ENCODE measurements at regions not wholly inside any gene's neighbourhood (a gene's known extent, or its start where the extent isn't known, plus 50 kb on each side); places are given as distances from the start of the nearest gene placed in this dataset.

DNA sequence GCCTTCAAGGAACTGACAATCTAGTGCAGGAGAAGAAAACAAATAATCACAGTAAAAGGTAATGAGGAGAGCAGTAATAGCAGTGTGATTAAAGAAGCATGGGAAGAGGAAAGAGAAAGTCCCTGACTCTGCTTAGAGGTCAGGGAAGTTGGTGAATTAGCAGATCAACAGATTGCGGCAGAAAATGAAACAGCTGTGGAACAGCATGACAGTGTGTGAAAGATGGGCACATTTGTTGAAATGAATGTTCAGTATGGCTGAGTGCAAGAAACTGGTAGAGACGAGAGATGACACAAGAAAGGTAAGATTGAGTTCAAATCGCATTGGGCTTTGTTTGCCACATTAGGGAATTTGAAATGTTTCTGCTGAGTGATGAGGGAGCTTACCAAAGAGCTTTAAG is 63.7 kb upstream of the RASSF8 start:
- no peak for DNase-seq
- TF ChIP-seq GATA1 (IDR thresholded peaks at IDR 0.05; ENCODE audit: low read depth, low read length) (no peak), POLR2A (IDR thresholded peaks at IDR 0.05; ENCODE audit: low read length) (no peak)

DNA sequence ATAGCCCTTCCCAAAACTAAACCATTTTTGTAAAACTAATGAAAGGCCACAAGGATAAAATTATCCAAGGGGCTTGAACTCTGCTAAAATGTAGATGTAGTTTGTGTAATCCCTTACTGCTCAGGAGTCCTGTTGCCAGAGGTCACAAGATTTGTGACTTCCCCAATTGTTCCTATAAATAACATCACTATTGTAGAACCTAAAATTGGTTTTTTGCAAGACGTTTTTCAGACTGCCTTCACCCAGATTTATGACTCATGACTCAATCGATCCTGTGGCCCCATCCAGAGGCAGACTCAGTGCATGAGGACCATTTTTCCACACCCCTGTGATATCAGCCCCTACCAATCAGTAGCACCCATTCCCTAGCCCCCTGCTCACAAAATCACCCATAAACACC is 61.5 kb upstream of the RASSF8 start:
- TF ChIP-seq POLR2A (IDR thresholded peaks at IDR 0.05; ENCODE audit: low read length) (no peak), GATA1 (IDR thresholded peaks at IDR 0.05; ENCODE audit: low read depth, low read length) (no peak)
- DNase-seq = no peak

- TF ChIP-seq GATA1 (IDR thresholded peaks at IDR 0.05; ENCODE audit: low read depth, low read length) = no peak
- no peak for DNase-seq
These were observed 54.8 kb upstream of the RASSF8 start for GRCh38 chr12:25903603-25904245.

DNA sequence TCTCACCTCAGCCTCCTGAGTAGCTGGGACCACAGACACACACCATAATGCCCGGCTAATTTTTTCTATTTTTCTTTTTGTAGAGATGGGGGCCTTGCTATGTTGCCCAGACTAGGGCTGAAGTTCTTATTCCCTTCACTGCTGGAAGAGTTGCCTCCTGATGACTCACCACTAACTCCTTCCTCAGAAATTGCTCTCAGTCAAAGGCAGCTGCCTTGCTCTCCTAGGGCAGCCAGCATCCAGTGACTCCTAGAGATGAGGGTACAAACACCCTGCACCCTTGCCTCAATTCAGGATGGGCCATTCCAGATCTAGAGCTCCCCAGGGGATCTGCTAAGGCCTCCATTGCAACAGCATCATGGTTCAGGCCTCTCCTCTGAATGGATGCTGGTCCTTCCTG is 54.0 kb upstream of the RASSF8 start:
- DNase-seq = no peak
- TF ChIP-seq POLR2A (IDR thresholded peaks at IDR 0.05; ENCODE audit: low read length) (no peak), GATA1 (IDR thresholded peaks at IDR 0.05; ENCODE audit: low read depth, low read length) (no peak)

GRCh38 chr12:25906651-25907340 is 51.7 kb upstream of the RASSF8 start:
- no peak for DNase-seq
- no peak for TF ChIP-seq POLR2A (IDR thresholded peaks at IDR 0.05; ENCODE audit: low read length)
- TF ChIP-seq GATA1 (IDR thresholded peaks at IDR 0.05; ENCODE audit: low read depth, low read length) = no peak

All from erythroblast (primary cell).